Ammon's horn (tissue), 1 donor: ENCODE measurements at regions not wholly inside any gene's neighbourhood (a gene's known extent, or its start where the extent isn't known, plus 50 kb on each side); places are given as distances from the start of the nearest gene placed in this dataset.
"Not testable (repeated sequence)": the region's sequence is repeated elsewhere in the genome, so short reads cannot be mapped to it uniquely, and the experiment has no call there.

ENCODE experiments used
- DNase-seq: peaks from one replicate; pipeline ENCODE4 v3.0.0-alpha.2; 2016; ENCODE audit warnings: low spot score

GRCh38 chr9:761793-762560 lies 79.5 kb upstream of the DMRT1 start:
- no peak for DNase-seq

DNA sequence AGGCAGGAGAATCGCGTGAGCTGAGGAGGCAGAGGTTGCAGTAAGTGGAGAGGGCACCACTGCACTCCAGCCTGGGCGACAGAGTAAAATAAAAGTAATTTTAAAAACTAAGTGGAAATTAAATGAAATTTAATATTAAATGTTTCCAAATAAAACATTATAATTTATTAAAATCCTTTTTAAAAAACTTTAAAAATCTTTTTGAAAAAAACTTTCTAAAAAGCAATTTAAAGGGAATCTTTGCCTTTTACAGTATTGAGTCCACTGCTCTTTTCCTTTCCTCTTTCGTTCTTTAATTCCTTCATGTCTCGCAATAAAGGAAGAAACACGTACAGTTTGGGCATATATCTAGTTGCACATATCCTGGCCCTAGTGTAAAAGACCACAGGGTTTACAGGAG lies 77.8 kb upstream of the DMRT1 start:
- no peak for DNase-seq

GRCh38 chr9:764105-764524 lies 77.4 kb upstream of the DMRT1 start:
- DNase-seq, result peak; percentile 62

DNA sequence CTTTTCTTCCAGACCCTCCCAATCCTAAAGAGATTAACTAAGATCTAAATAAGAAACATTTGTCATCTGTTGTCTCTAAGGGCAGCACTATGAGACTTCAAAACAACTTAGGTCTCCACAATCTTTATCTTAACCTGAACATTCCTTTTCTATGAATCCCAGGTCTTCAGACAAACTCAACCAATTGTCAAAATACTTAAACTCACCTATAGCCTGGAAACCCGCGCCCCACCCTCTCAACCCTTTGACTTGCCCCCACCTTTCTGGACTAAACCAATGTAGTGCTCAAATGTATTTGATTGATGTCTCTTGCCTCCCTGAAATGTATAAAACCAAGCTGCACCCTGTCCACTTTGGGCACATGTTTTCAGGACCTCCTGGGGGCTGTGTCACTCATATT lies 76.5 kb upstream of the DMRT1 start:
- no peak for DNase-seq

DNA sequence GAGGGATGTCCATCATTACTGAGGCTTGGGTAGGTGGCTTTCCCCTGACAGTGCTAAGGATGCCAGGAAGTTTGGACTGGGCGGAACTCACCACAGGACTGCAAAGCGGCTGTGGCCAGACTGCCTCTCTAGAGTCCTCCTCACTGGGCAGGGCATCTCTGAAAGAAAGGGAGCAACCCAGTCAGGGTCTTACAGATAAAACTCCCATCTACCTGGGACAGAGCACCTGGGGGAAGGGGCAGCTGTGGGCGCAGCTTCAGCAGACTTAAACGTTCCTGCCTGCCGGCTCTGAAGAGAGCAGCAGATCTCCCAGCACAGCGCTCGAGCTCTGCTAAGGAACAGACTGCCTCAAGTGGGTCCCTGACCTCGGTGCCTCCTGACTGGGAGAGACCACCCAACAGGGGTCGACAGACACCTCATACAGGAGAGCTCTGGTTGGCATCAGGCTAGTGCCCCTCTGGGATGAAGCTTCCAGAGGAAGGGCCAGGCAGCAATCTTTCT lies 74.4 kb upstream of the DMRT1 start:
- DNase-seq, result not testable (repeated sequence)

DNA sequence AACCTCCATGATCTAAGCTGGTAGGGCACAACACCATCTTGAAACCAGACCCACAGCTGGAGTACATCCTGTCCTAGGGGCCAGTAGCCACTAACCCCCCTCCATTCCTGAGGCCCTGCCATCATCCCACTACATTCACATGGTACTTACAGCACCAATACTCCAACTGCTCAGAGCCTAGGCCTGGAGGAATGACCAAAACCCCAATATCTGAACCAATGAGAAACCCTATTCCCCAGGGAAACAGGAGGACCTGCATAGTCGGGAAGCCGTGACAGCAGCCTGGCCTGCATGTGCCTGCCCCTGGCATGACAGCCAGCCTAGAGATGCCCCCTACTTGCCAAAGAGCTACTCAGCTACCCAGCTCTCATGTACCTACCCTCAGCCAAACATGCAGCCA lies 65.4 kb upstream of the DMRT1 start:
- no peak for DNase-seq

- DNase-seq, result no peak
Measured at GRCh38 chr9:777978-778377, 63.5 kb upstream of the DMRT1 start.

GRCh38 chr9:784202-784601 lies 57.3 kb upstream of the DMRT1 start:
- no peak for DNase-seq

DNA sequence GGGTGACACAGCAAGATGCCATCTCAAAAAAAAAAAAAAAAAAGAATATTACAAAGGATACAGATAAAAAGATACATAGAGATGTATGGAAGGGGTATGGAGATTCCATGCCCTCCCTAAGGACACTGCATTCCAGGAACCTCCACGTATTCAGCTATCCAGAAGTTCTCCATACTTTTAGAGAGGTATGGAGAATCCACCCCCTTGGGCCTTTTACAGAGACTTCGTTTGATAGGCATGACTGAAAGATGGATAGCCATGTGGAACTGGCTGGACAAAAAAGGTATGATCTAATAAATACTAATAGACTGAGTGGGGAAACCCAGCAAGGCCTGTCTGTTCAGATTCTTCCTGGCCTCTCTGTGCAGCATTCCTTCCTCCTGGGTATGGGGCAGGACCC lies 56.6 kb upstream of the DMRT1 start:
- DNase-seq, result no peak

- no peak for DNase-seq
Measured at GRCh38 chr9:785997-786396, 55.5 kb upstream of the DMRT1 start.

DNA sequence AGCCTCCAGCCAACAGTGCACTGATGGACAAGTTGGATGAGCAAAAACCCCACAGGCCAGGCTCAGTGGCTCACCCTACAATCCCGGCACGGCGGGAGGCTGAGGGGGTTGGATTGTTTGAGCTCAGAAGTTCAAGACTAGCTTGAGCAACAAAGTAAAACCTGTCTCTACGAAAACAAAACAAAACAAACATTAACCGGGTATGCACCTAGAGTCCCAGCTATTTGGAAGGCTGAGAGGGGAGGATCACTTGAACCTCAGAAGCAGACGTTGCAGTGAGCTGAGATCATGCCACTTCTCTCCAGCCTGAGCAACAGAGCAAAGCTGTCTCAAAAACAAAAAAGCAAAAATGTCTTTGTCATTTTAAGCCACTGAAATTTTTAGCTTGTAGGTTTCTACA lies 55.1 kb upstream of the DMRT1 start:
- DNase-seq, result no peak

DNA sequence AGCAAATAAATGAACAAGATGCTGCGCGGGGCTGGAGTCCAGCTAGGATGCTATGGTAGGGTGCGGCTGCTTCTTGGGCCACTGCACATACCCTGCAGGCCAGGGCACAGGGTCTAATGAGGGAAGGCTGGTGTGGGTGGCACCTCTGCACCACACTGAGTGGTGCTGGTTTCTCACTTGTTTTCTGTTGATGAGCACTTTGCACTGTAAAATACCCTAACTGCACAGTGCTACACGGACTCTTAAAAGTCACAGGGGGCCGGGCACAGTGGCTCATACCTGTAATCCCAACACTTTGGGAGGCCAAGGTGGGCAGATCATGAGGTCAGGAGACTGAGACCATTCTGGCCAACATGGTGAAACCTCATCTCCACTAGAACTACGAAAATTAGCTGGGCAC lies 52.7 kb upstream of the DMRT1 start:
- DNase-seq, result no peak
